ENCODE measurements at regions not wholly inside any gene's neighbourhood (a gene's known extent, or its start where the extent isn't known, plus 50 kb on each side); places are given as distances from the start of the nearest gene placed in this dataset.

DNA sequence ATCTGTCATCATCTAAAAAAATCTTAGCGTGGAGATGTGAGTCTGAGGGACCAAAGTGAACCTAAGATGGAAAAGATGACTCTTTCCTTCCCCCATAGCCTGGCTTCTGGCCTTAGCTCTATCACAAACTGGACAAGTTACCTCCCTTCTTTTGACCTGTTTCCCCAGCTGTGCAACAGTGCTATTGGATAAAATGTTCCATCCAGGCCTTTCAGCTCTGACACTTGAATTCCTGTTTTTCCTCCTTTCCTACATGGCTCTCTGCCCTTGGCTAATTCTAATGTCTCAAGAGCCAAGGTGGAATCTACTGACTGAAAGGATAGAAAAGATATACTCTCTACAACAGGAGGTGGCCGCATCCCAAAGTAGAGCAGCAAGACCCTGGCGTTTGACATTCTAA is 84.5 kb upstream of the ARHGEF9 start:
- H3K4me1 ChIP-seq (ENCODE audit: control insufficient read depth, insufficient read depth, low read length), result peaks cover 5% of the 10 kb centered on the region
- H3K36me3 ChIP-seq (ENCODE audit: insufficient read depth, low read length), result no peaks in the 10 kb centered on the region
- no peak overlapping the region for H3K4me2 ChIP-seq (ENCODE audit: low read length)
- no peak overlapping the region for H3K4me3 ChIP-seq (ENCODE audit: low read length)
- H3K9me3 ChIP-seq (replicated peaks; ENCODE audit: low read length), result no peaks in the 10 kb centered on the region
- no peaks in the 10 kb centered on the region for H3K27me3 ChIP-seq (ENCODE audit: control insufficient read depth, insufficient read depth, low read length)
- H3K9ac ChIP-seq (ENCODE audit: low read depth, low read length), result no peak overlapping the region

DNA sequence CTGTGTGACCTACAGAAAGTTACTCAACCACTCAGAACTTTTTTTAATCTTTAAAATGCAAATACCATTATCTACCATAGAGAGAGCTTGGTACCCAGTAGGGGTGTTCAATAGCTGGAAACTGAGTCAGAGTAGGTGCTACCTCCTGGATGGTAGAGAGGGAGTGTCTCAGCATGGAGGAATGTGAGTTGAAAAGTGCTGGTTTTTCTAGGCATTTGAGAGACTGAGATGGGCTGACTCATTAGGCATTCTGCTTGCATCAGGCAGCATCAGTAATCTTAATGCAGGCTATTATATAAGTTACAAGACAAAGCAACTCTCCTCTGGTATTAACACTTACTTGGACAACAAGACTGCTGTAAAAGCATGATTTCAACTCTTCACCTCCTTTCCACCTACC is 70.9 kb upstream of the ARHGEF9 start:
- Histone ChIP-seq H3K4me3 (ENCODE audit: low read length) (no peak overlapping the region), H3K9ac (ENCODE audit: low read depth, low read length) (no peak overlapping the region), H3K27me3 (ENCODE audit: control insufficient read depth, insufficient read depth, low read length) (no peaks in the 10 kb centered on the region), H3K36me3 (ENCODE audit: insufficient read depth, low read length) (no peaks in the 10 kb centered on the region), H3K4me1 (ENCODE audit: control insufficient read depth, insufficient read depth, low read length) (peaks cover 13% of the 10 kb centered on the region), H3K9me3 (replicated peaks; ENCODE audit: low read length) (no peaks in the 10 kb centered on the region), H3K4me2 (ENCODE audit: low read length) (no peak overlapping the region)

DNA sequence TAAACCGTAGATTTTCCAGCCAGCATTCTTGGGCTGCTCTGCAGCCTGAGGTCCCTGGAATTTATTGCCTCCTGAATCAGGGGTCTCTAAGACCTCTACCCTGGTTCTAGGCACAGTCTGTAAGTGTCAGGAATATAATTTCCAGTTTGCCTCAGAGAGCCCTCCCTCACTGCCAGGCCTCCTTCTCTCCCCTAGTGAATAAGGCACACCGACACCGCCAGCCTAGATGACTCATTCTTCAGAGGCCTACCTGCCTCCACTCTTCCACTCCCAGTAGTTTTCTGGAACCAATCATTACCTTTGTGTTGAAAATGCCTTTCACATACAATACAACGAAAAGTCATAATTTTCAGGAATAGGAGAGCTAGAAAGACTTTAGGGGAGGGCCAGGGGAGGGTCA is 50.3 kb upstream of the ARHGEF9 start:
- Histone ChIP-seq H3K36me3 (ENCODE audit: insufficient read depth, low read length) (no peaks in the 10 kb centered on the region), H3K9ac (ENCODE audit: low read depth, low read length) (no peak overlapping the region), H3K4me2 (ENCODE audit: low read length) (no peak overlapping the region)

More for the DNA sequence above, 50.3 kb upstream of the ARHGEF9 start:
- no peaks in the 10 kb centered on the region for H3K27me3 ChIP-seq (ENCODE audit: control insufficient read depth, insufficient read depth, low read length)
- H3K4me3 ChIP-seq (ENCODE audit: low read length), result no peak overlapping the region
- H3K9me3 ChIP-seq (replicated peaks; ENCODE audit: low read length), result no peaks in the 10 kb centered on the region
- no peaks in the 10 kb centered on the region for H3K4me1 ChIP-seq (ENCODE audit: control insufficient read depth, insufficient read depth, low read length)
